Mammary epithelial cell (primary cell): ENCODE measurements at regions not wholly inside any gene's neighbourhood (a gene's known extent, or its start where the extent isn't known, plus 50 kb on each side); places are given as distances from the start of the nearest gene placed in this dataset.

ENCODE experiments used
- CTCF ChIP-seq, 2 donors: IDR thresholded peaks in 1 of 2; conservative IDR thresholded peaks in 1 of 2; 2 replicates each; pipeline ENCODE4 v1.5.1; 2011 to 2012; ENCODE audit warnings: inconsistent platforms in 2 of 2, low read length in 2 of 2, mild to moderate bottlenecking in 2 of 2, control low read depth in 1 of 2, low read depth in 1 of 2; ENCODE audit not compliant: insufficient read depth in 1 of 2; ENCODE audit errors: extremely low read depth in 1 of 2
- EZH2 ChIP-seq: IDR thresholded peaks from 2 replicates; pipeline ENCODE4 v1.6.1; 2012; ENCODE audit warnings: low read length, inconsistent platforms, borderline replicate concordance

GRCh38 chr10:65805511-65805910 is 1120.3 kb upstream of the LRRTM3 start:
- TF ChIP-seq CTCF (conservative IDR thresholded peaks at IDR 0.05 in 1 of 2, IDR thresholded peaks at IDR 0.05 in 1 of 2; ENCODE audit: extremely low read depth in 1 of 2, insufficient read depth in 1 of 2, low read depth in 1 of 2, low read length in 2 of 2) (no peak), EZH2 (no peak)
